ENCODE measurements at regions not wholly inside any gene's neighbourhood (a gene's known extent, or its start where the extent isn't known, plus 50 kb on each side); places are given as distances from the start of the nearest gene placed in this dataset.

- H3K4me3 ChIP-seq (ENCODE audit: low read depth, low read length): no peak overlapping the region
- TF ChIP-seq CTCF (IDR thresholded peaks at IDR 0.05; ENCODE audit: insufficient read depth, low read length): no peak
- DNase-seq (ENCODE audit: low read depth): no peak
Measured at GRCh38 chr9:135230817-135231520, 143.5 kb downstream of the OLFM1 start.

GRCh38 chr9:135239100-135239768, 151.8 kb downstream of the OLFM1 start:
- no peak for TF ChIP-seq CTCF (IDR thresholded peaks at IDR 0.05; ENCODE audit: insufficient read depth, low read length)
- no peak overlapping the region for H3K4me3 ChIP-seq (ENCODE audit: low read depth, low read length)
- DNase-seq (ENCODE audit: low read depth): no peak

GRCh38 chr9:135239769-135240141, 152.3 kb downstream of the OLFM1 start:
- no peak for TF ChIP-seq CTCF (IDR thresholded peaks at IDR 0.05; ENCODE audit: insufficient read depth, low read length)
- H3K4me3 ChIP-seq (ENCODE audit: low read depth, low read length): no peak overlapping the region
- no peak for DNase-seq (ENCODE audit: low read depth)

- DNase-seq (ENCODE audit: low read depth): no peak
- H3K4me3 ChIP-seq (ENCODE audit: low read depth, low read length): no peak overlapping the region
- TF ChIP-seq CTCF (IDR thresholded peaks at IDR 0.05; ENCODE audit: insufficient read depth, low read length): no peak
Measured at GRCh38 chr9:135240222-135240621, 152.8 kb downstream of the OLFM1 start.

GRCh38 chr9:135240871-135241311, 153.4 kb downstream of the OLFM1 start:
- no peak overlapping the region for H3K4me3 ChIP-seq (ENCODE audit: low read depth, low read length)
- TF ChIP-seq CTCF (IDR thresholded peaks at IDR 0.05; ENCODE audit: insufficient read depth, low read length): no peak
- no peak for DNase-seq (ENCODE audit: low read depth)

GRCh38 chr9:135241381-135242048, 154.0 kb downstream of the OLFM1 start:
- no peak overlapping the region for H3K4me3 ChIP-seq (ENCODE audit: low read depth, low read length)
- no peak for TF ChIP-seq CTCF (IDR thresholded peaks at IDR 0.05; ENCODE audit: insufficient read depth, low read length)
- no peak for DNase-seq (ENCODE audit: low read depth)

Measured in fibroblast of the aortic adventitia (primary cell).